IgD-negative memory B cell (primary cell): ENCODE measurements at regions not wholly inside any gene's neighbourhood (a gene's known extent, or its start where the extent isn't known, plus 50 kb on each side); places are given as distances from the start of the nearest gene placed in this dataset.
A peak's percentile ranks its signal among the peaks of the same experiment; 100 is the strongest.
"Not testable (repeated sequence)": the region's sequence is repeated elsewhere in the genome, so short reads cannot be mapped to it uniquely, and the experiment has no call there.

ENCODE experiments used
- H3K27ac Mint-ChIP-seq, 3 donors: one replicate each; pipeline ENCODE4 v1.8.0; 2020 to 2022; ENCODE audit warnings: mild to moderate bottlenecking in 3 of 3, mixed read lengths in 3 of 3, moderate library complexity in 1 of 3
- H3K27me3 Mint-ChIP-seq: one replicate; pipeline ENCODE4 v1.8.0; 2021; ENCODE audit warnings: mixed read lengths
- H3K36me3 Mint-ChIP-seq: one replicate; pipeline ENCODE4 v1.8.0; 2020; ENCODE audit warnings: mild to moderate bottlenecking, mixed read lengths
- H3K4me1 Mint-ChIP-seq, 3 donors: one replicate each; pipeline ENCODE4 v1.8.0; 2020 to 2022; ENCODE audit warnings: mixed read lengths in 3 of 3, mild to moderate bottlenecking in 1 of 3
- H3K4me3 Mint-ChIP-seq, 4 donors: one replicate each; pipeline ENCODE4 v1.8.0; 2020 to 2022; ENCODE audit warnings: mild to moderate bottlenecking in 4 of 4, mixed read lengths in 4 of 4, moderate library complexity in 3 of 4
- H3K9me3 Mint-ChIP-seq, 3 donors: one replicate each; pipeline ENCODE4 v1.8.0; 2020 to 2021; ENCODE audit warnings: mixed read lengths in 3 of 3, mild to moderate bottlenecking in 1 of 3

DNA sequence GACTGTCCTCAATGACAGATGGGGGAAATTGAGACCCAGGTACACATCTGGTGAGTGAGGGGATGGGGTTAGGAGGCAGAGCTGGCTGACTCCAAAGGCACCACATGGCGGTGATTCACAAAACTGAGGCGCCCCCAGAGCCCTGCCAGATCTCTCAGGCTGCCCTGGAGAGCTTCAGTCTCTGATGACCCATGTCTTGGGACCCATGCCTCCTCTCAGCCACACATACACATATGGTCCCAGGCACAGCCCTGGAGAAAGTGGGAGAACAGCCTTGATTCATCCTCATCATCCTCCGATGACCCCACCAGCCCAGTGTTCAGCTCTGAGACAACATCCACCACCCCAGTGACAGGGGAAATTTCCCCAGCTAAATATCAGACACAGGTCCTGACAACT, 426.0 kb downstream of the RPS24 start:
- Mint-ChIP-seq H3K27me3 (peaks cover 3% of the 10 kb centered on the region), H3K4me3 (no peak overlapping the region), H3K36me3 (no peaks in the 10 kb centered on the region), H3K4me1 (no peaks in the 10 kb centered on the region), H3K9me3 (no peaks in the 10 kb centered on the region), H3K27ac (no peak overlapping the region)

DNA sequence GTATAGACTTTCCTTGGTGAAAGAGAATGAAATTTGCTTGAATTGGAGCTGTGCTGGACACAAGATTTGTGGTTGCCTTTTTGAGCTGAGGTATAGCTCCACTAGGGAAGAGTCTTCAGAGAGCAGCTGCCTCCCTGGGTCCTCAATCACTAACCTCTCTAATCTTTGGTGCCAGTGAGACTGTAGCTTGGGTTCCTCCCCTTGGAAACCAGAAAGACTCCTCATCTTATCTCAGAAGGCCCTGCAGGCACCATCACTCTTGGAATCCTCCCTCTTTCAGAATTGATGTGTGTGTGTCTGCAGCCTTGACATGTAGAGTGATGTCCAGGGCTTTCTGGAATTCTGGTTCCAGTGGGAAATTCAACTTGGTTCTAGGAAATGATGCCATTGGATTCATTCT, 426.5 kb downstream of the RPS24 start:
- H3K27me3 Mint-ChIP-seq = peaks cover 3% of the 10 kb centered on the region
- no peaks in the 10 kb centered on the region for H3K4me1 Mint-ChIP-seq
- H3K27ac Mint-ChIP-seq = no peak overlapping the region
- H3K36me3 Mint-ChIP-seq = no peaks in the 10 kb centered on the region
- H3K9me3 Mint-ChIP-seq = no peaks in the 10 kb centered on the region
- no peak overlapping the region for H3K4me3 Mint-ChIP-seq

DNA sequence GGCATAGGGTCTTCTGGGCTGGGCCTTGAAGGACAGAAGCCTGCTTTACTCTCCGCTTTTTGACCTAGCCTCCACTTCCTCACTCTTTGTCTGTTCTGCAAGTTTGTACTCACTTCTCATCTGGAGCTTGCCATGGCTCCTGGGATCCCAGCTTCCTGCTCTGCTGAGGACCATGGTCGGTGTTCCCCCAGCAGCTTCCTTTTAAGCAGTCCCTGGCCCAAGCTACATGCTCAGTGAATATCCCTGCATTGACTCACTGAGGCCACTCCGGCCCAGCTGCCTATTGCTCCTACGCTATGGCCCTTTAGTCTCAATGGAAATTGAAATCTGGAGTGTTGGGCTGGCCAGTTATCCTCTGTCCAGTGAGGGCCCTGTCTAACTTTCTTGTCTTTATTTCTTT, 427.7 kb downstream of the RPS24 start:
- H3K9me3 Mint-ChIP-seq = no peaks in the 10 kb centered on the region
- H3K4me3 Mint-ChIP-seq = no peak overlapping the region
- H3K27me3 Mint-ChIP-seq = peaks cover 3% of the 10 kb centered on the region
- H3K4me1 Mint-ChIP-seq = no peaks in the 10 kb centered on the region
- no peaks in the 10 kb centered on the region for H3K36me3 Mint-ChIP-seq
- no peak overlapping the region for H3K27ac Mint-ChIP-seq

DNA sequence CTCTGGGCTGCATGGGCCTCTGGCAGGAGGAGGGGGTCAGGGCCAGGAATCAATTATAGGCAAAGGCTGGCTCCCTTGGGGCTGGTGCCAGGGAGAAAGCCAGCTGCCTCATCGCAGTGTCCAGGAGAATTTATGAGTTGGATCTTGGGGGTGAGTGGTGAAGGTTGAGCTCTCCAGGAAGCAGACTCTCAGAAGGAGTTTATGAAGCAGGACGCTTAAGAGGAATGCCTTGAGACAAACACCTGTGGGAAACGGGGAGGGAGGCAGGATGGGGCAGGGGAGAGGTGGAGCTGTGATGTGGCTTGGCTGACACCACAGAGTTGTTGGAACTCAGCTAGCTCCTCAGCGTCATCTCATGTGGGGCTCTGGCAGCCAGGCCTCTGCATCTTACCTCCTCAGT, 428.5 kb downstream of the RPS24 start:
- Mint-ChIP-seq H3K27me3 (peaks cover 3% of the 10 kb centered on the region), H3K4me3 (no peak overlapping the region), H3K36me3 (no peaks in the 10 kb centered on the region), H3K4me1 (no peaks in the 10 kb centered on the region), H3K9me3 (no peaks in the 10 kb centered on the region), H3K27ac (no peak overlapping the region)

DNA sequence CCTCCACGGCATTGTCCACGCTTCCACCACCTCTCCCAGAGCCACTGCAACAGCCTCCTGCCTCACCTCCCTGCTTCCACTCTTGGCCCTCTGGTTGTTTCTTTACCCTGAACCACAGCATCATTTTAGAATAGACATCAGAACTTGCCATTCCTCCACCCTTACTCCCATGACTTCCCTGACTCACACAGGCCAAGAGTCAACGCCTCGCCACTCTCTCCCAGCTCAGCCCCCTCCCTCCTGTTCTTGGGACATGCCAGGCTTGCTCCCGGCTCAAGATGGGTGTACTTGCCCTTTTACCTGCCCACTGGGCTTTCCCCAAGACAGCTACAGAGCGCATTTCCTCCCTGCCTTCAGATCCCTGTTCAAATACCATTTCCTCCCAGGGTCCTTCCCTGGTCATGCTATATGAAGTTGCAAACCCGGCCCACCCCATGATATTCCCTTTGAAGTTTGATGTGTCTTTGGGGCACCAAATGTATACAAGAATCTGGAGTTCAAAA, 429.1 kb downstream of the RPS24 start:
- no peak overlapping the region for H3K27ac Mint-ChIP-seq
- peaks cover 0 to 4% (median 0%) of the 10 kb centered on the region in 3 donors for H3K9me3 Mint-ChIP-seq
- no peaks in the 10 kb centered on the region for H3K4me1 Mint-ChIP-seq
- no peaks in the 10 kb centered on the region for H3K36me3 Mint-ChIP-seq
- H3K27me3 Mint-ChIP-seq = peaks cover 3% of the 10 kb centered on the region
- no peak overlapping the region for H3K4me3 Mint-ChIP-seq

DNA sequence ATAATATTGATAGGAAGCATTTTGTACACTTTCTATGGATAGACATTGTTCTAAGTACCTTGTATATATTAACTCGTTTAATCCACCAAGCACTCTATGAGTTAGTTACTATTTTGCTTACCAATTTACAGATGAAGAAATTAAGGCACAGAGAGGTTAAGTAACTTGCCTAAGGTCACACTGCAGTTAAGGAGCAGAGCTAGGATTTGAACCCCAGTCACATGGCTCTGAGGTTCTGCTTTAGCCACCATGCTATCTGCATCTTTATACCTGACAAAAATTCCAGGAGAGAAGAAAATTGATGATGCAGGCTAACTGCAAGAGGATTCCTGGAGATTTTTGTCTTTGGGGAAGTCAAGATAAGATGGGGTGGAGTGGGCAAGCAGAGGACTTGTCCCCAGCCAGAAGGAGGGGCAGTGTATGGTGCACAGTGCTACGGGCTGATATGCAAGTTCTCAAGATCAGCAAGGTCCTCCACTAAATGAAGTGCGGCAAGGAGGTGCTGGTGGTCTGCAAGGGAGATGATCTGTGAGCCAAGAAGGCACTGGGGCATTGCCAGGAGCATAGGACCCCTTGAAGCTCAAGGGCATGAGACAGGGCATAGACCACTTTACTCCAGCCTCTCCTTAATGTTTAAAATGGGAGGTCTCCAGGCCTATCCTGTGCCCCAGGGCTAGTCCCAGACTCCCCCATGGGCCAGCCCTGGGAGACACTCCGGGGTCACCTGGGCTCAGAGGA, 430.6 kb downstream of the RPS24 start:
- Mint-ChIP-seq H3K36me3 (no peaks in the 10 kb centered on the region), H3K4me1 (no peaks in the 10 kb centered on the region), H3K27me3 (peaks cover 3% of the 10 kb centered on the region), H3K4me3 (no peak overlapping the region), H3K9me3 (peaks cover 0 to 4% (median 0%) of the 10 kb centered on the region in 3 donors), H3K27ac (no peak overlapping the region)

DNA sequence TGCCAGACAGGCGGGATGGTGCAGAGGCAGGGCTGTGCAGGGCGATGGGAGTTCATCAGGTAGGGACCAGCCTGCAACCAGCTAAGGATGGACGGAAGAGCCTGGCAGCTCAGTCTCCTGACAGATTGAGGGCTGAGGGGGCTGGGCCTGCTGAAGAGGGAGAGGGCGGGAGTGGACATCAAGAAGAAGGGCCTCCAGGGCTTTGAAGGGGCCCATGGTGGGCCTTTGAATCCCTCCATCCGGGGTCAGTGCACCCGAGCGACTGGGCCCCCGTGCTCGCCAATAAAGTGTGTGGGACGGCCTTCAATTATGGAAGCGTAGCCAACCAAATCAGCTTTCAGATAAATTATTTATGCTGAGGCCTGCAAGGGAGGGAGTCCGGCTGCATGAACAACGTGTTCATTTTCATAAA, 431.2 kb downstream of the RPS24 start:
- peaks cover 3% of the 10 kb centered on the region for H3K27me3 Mint-ChIP-seq
- no peaks in the 10 kb centered on the region for H3K4me1 Mint-ChIP-seq
- no peaks in the 10 kb centered on the region for H3K36me3 Mint-ChIP-seq
- H3K4me3 Mint-ChIP-seq = no peak overlapping the region
- H3K27ac Mint-ChIP-seq = no peak overlapping the region
- peaks cover 0 to 4% (median 0%) of the 10 kb centered on the region in 3 donors for H3K9me3 Mint-ChIP-seq

DNA sequence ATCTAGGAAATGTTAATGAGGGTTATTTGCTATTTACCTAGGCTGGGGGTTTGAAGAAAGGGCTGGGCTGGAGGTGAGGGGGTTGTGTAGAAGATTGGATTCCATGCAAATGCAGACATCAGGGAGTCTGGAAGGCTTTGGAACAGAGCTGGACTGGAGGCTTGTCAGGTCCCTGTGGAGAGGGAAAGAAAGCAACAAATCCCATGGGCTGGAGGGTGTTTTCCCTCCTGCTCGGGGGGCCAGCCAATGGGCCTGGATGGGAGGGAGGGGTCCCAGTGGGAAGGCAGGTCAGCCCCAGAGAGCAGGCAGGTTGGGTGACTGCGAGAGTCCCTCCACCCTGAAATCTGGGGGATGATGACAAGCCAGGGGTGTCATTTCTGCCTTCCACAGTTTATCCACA, 431.8 kb downstream of the RPS24 start:
- H3K27ac Mint-ChIP-seq = no peak overlapping the region
- no peaks in the 10 kb centered on the region for H3K36me3 Mint-ChIP-seq
- no peaks in the 10 kb centered on the region for H3K4me1 Mint-ChIP-seq
- no peak overlapping the region for H3K4me3 Mint-ChIP-seq
- H3K27me3 Mint-ChIP-seq = peaks cover 3% of the 10 kb centered on the region
- H3K9me3 Mint-ChIP-seq = peaks cover 0 to 4% (median 0%) of the 10 kb centered on the region in 3 donors

DNA sequence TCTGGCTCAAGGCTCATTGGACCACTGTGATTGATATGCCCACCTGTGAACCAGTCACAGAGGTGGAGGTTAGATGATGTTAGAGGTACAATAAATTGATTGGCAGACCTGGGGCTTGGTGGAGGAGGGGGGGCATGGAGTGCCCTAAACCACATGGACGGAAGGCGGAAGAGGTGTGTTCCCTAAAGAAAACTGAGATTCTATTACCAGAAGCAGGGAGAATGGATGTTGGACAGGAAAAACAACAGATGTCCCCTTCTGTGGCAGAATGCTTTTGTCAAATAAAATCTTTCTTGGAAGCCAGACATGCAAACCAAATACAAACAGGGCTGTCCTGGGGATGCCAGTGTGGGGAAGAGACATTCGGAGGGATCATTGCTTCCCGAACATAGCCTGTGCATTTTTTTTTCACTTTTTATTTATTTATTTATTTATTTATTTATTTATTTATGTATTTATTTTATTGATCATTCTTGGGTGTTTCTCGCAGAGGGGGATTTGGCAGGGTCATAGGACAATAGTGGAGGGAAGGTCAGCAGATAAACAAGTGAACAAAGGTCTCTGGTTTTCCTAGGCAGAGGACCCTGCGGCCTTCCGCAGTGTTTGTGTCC, 433.9 kb downstream of the RPS24 start:
- Mint-ChIP-seq H3K9me3 (peaks cover 0 to 4% (median 0%) of the 10 kb centered on the region in 3 donors), H3K4me1 (no peaks in the 10 kb centered on the region), H3K27me3 (peaks cover 1% of the 10 kb centered on the region), H3K4me3 (peak overlapping the region in 1 of 4 donors; percentile 25), H3K36me3 (no peaks in the 10 kb centered on the region), H3K27ac (no peak overlapping the region)

DNA sequence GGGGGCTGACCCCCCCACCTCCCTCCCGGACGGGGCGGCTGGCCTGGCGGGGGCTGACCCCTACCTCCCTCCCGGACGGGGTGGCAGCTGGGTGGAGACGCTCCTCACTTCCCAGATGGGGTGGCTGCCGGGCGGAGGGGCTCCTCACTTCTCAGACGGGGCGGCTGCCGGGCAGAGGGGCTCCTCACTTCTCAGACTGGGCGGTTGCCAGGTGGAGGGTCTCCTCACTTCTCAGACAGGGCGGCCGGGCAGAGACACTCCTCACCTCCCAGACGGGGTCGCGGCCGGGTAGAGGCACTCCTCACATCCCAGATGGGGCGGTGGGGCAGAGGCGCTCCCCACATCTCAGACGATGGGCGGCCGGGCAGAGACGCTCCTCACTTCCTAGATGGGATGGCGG, 435.1 kb downstream of the RPS24 start:
- H3K9me3 Mint-ChIP-seq, H3K27ac Mint-ChIP-seq, H3K4me3 Mint-ChIP-seq, H3K27me3 Mint-ChIP-seq, H3K36me3 Mint-ChIP-seq, H3K4me1 Mint-ChIP-seq: not testable (repeated sequence)

DNA sequence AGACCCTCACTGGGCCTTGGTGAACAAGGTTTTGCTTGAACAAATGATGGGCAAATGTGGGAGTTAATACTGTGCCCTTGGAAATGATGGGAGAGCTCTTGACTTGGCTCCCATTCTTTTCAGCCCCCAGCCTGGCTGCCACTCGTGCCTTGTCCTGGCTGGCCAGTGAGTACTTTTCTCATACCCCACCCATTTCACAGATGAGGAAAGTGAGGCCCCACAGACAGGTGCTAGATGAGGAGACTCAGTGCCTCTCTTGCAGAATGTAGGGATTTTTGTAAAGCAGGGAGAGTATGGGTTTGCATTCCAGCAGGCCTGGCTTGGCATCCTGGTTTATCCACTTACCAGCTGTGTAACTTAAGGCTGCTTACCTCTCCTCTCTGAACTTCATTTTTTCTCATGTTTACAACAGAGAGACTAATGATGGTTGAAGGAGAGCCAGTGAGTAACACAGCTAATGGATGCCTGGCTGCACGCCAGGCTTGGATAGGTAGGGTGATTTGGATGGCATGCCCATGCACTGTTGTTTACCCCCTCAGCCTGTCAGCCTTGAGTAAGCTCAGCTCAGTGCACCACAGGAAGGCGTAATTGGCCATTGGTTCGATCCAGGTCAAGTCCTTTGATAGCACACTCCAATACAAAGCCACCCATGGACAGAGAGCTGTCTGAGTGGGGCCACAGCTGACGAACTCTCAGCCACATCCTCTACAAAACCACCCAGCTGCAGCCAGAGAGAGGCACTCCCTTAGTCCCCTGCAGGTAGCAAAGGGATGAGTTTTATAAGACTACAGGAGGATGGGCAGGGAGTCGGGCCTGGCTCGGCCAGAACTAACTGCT, 436.8 kb downstream of the RPS24 start:
- H3K36me3 Mint-ChIP-seq = no peaks in the 10 kb centered on the region
- peaks cover 0 to 4% (median 0%) of the 10 kb centered on the region in 3 donors for H3K9me3 Mint-ChIP-seq
- no peak overlapping the region for H3K27ac Mint-ChIP-seq
- H3K4me3 Mint-ChIP-seq = no peak overlapping the region
- H3K4me1 Mint-ChIP-seq = no peaks in the 10 kb centered on the region
- H3K27me3 Mint-ChIP-seq = peaks cover 1% of the 10 kb centered on the region

DNA sequence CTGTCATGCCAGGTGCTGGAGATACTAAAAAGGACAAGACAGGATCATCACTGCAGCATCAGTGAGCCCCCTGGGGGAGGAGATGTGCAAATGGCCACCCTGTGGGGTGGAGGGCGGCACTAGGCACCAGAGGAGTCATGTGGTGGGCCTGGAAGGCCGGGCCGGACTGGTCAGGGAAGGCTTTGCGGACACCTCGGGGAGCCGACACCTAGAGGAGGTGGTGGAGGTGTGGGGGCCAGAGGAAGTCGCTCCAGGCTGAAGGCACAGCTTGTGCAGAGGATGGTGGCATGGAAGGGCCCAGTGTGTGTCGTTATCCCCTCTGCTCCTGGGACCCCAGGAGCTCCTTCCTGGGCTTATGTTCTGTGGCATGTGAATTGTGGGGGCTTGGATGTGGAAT, 437.7 kb downstream of the RPS24 start:
- Mint-ChIP-seq H3K9me3 (peaks cover 0 to 4% (median 0%) of the 10 kb centered on the region in 3 donors), H3K4me3 (no peak overlapping the region), H3K27ac (no peak overlapping the region)

DNA sequence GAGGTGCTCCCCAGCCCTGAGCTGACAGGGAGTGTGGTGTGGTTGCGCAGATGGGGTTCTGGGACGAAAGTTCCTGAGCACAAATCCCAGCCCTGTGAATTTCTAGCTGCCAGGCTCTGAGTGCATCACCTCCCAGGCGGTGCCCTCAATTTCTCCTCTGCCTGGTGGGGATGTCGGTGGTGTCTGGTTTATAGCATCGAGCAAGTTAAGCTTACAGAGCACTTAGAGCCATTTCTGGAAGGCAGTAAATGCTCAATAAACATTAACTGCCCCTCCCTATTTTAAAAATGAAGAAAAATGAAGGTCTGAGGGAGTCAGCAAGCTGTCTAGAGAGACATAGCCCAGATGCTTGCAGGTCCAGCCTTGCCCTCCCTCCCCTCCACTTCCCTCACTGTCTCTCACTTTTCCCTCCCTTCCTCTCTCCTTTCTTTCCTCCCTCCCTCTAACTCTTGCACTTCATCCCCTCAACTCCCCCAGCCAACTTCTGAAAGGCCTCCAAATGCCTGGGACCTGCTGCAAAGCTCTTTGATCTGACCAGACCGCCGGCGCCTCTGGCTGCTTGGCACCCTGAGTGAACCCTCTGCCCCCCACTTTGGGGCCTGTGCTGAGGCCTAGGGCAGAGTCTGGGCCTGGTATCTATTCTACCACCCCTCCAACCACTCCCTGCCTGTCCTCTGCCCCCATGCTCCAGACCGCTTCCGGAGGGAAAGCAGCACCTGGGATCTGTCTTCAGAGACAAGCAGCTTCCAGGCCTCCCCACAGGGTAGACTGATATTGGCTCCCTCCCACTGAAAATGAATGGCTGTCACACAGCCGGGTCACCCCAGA, 438.3 kb downstream of the RPS24 start:
- Mint-ChIP-seq H3K27me3 (peaks cover 3% of the 10 kb centered on the region), H3K9me3 (peaks cover 0 to 4% (median 0%) of the 10 kb centered on the region in 3 donors), H3K4me1 (no peaks in the 10 kb centered on the region), H3K27ac (no peak overlapping the region), H3K4me3 (no peak overlapping the region), H3K36me3 (no peaks in the 10 kb centered on the region)

More for the DNA sequence above, 437.7 kb downstream of the RPS24 start:
- H3K27me3 Mint-ChIP-seq = peaks cover 1% of the 10 kb centered on the region
- H3K36me3 Mint-ChIP-seq = no peaks in the 10 kb centered on the region
- no peaks in the 10 kb centered on the region for H3K4me1 Mint-ChIP-seq

DNA sequence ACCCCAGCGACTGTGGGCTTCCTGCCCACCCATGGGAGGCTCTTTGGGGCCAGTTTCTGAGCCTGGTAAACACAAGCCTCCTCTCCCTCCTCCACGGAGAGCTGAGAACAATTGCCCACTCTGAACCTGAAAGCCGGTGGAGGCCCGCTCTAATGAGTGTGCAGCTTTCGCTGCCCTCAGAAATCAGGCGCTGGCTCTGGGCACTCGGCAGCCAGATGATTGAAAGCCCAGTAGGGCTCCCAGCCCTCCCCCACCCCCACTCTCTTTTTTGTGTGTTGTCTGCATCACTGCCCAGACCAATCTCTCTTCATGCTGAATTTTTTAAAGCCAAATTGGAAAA, 438.9 kb downstream of the RPS24 start:
- Mint-ChIP-seq H3K9me3 (peaks cover 0 to under 1% (median 0%) of the 10 kb centered on the region in 3 donors), H3K27ac (no peak overlapping the region), H3K27me3 (peaks cover 3% of the 10 kb centered on the region), H3K4me3 (no peak overlapping the region), H3K4me1 (no peaks in the 10 kb centered on the region), H3K36me3 (no peaks in the 10 kb centered on the region)

DNA sequence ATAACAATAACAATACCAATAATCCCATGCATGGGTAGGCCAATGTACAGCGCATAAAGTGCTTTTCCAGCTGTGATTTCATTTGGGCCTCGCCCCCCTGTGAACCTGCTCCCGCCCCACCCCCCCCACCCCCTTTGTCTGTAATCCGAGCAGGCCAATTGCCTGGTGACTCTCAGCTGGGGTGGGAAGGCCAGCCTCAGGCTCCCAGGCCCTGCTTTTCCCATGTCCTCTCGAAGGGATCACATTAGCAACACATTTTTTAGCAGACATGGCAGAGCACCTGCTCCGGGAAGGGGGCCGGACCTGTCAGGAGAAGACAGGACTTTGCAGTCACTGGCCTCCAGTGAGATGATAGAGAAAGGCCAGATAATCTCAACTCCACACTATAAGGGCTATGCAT, 439.3 kb downstream of the RPS24 start:
- Mint-ChIP-seq H3K4me3 (no peak overlapping the region), H3K27me3 (peaks cover 3% of the 10 kb centered on the region), H3K4me1 (no peaks in the 10 kb centered on the region), H3K36me3 (no peaks in the 10 kb centered on the region), H3K9me3 (no peaks in the 10 kb centered on the region), H3K27ac (no peak overlapping the region)
